ENCODE measurements at regions not wholly inside any gene's neighbourhood (a gene's known extent, or its start where the extent isn't known, plus 50 kb on each side); places are given as distances from the start of the nearest gene placed in this dataset.

DNA sequence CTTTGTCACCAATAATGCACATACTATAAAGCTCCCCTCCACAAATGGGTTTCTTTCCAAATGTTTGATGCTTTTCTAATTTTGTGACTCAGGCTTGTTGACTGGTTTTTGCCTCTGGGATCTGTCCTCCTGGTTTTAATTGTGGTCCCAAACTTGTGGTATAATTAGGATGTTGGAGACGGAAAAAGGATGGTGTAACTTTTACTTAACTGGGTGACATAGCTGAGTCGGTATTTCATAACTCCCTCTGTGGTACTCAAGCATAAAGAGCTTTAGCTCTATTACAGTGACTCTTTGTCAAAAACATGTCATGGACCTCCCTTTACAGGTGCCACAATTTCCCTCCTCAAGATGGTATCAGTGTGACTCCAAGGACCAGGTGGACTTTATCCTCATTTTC, 119.7 kb upstream of the RBPJ start:
- Histone ChIP-seq H3K4me1 (ENCODE audit: control insufficient read depth, insufficient read depth, low read length) (peaks cover 16% of the 10 kb centered on the region), H3K27me3 (replicated peaks in 1 of 2; ENCODE audit: control insufficient read depth in 2 of 2, insufficient read depth in 2 of 2, low read length in 1 of 2) (no peaks in the 10 kb centered on the region), H3K9me3 (replicated peaks; ENCODE audit: control insufficient read depth, insufficient read depth, low read length) (no peaks in the 10 kb centered on the region), H3K36me3 (ENCODE audit: control insufficient read depth in 2 of 2, insufficient read depth in 2 of 2, low read length in 1 of 2) (no peaks in the 10 kb centered on the region), H3K4me3 (no peak overlapping the region), H3K4me2 (ENCODE audit: control insufficient read depth, insufficient read depth) (no peak overlapping the region), H4K20me1 (ENCODE audit: control insufficient read depth, insufficient read depth) (no peaks in the 10 kb centered on the region), H2AFZ (ENCODE audit: control insufficient read depth, low read depth, low read length) (no peak overlapping the region), H3K79me2 (ENCODE audit: control insufficient read depth, insufficient read depth, low read length) (no peaks in the 10 kb centered on the region), H3K27ac (ENCODE audit: control insufficient read depth, insufficient read depth) (no peak overlapping the region), H3K9ac (ENCODE audit: control insufficient read depth, insufficient read depth, low read length) (no peak overlapping the region)
- no peak for TF ChIP-seq SREBF1 (IDR thresholded peaks at IDR 0.05; ENCODE audit: low read length)
- no peak for TF ChIP-seq SMAD5 (IDR thresholded peaks at IDR 0.05; ENCODE audit: low read depth)
- TF ChIP-seq JUND (IDR thresholded peaks at IDR 0.05; ENCODE audit: low read depth, low read length) = no peak
- no peak for TF ChIP-seq MLLT1 (IDR thresholded peaks at IDR 0.05)
- TF ChIP-seq NR2C1 (IDR thresholded peaks at IDR 0.05) = no peak
- TF ChIP-seq SP1 (IDR thresholded peaks at IDR 0.05; ENCODE audit: low read depth, low read length) = no peak
- no peak for TF ChIP-seq KDM1A (IDR thresholded peaks at IDR 0.05; ENCODE audit: borderline replicate concordance)
- no peak for TF ChIP-seq PAX8 (IDR thresholded peaks at IDR 0.05)
- FAIRE-seq (no peak), ATAC-seq (no peak), DNase-seq (ENCODE audit: low read depth, low spot score) (no peak)
- SMC1A ChIA-PET (ENCODE audit: uncharacterized antibody, unreplicated experiment) = interaction anchor here (0.6 to 0.7 kb wide), 2 partner anchors 8 to 125 kb away, joined by 3 read pairs; no protein-coding TSS in a partner anchor
- CTCF ChIA-PET = interaction anchor here (1.3 to 1.6 kb wide), 3 partner anchors 118 to 132 kb away, joined by 3 to 4 read pairs (median 4); no protein-coding TSS in a partner anchor
- RAD21 ChIA-PET (ENCODE audit: unreplicated experiment) = no interaction called here
- POLR2A ChIA-PET = interaction anchor here (0.6 kb wide), 1 partner anchor 127 kb away, joined by 3 read pairs; no protein-coding TSS in a partner anchor
- no TSS peak for BruUV-seq (replicated peaks)
- intact Hi-C loops (cut with micrococcal nuclease; ENCODE audit: unreplicated experiment) = no loop called here
- in situ Hi-C loops (cut with MboI) = no loop called here
- 98% methylated on average over 2 of the region's 2 CpGs for WGBS (ENCODE audit: insufficient coverage, insufficient replicate concordance, low lambda C conversion rate, missing lambda C conversion rate)
